HG03108 (cell line): ENCODE measurements at regions not wholly inside any gene's neighbourhood (a gene's known extent, or its start where the extent isn't known, plus 50 kb on each side); places are given as distances from the start of the nearest gene placed in this dataset.
"Not testable (repeated sequence)": the region's sequence is repeated elsewhere in the genome, so short reads cannot be mapped to it uniquely, and the experiment has no call there.

Experiments
- ATAC-seq: cut with Tn5 transposase; IDR thresholded peaks from one replicate; pipeline ENCODE4 v1.9.1; 2021; ENCODE audit warnings: moderate library complexity; ENCODE audit not compliant: unreplicated experiment

DNA sequence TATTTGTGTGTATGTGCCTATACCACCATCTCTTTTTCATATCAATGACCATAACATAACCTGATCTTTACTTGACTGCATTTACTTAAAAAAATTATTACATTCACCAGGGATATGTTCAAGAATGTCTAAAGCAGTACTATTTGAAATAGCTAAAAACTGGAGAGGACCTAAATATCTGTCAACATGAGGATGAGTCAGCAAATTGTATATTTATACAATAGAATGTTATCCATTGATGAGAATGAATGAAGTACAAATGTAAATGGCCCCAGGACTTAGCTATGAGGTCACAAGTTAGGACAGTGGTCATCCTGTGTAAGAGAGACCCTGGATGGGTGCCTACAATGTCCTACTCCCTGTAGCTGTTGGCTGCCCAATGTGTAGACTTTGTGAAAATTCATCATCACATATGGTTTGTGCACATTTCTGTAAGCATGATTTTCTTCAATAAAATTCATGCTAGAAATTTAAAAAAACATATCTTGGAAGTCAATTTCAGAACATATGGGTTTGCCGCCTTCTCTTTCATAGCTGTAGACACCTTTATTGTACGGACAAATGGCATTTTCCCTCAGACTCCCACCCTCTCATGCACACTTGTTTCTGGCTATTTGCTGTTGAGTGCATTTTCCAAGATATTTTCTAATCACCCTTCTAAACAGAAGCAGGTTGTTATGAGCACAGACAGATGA lies 202.4 kb downstream of the CDH26 start:
- ATAC-seq, result no peak

- ATAC-seq, result no peak
These were observed 209.6 kb downstream of the CDH26 start for GRCh38 chr20:60167812-60168211.

GRCh38 chr20:60168963-60169362 lies 210.7 kb downstream of the CDH26 start:
- ATAC-seq, result no peak

DNA sequence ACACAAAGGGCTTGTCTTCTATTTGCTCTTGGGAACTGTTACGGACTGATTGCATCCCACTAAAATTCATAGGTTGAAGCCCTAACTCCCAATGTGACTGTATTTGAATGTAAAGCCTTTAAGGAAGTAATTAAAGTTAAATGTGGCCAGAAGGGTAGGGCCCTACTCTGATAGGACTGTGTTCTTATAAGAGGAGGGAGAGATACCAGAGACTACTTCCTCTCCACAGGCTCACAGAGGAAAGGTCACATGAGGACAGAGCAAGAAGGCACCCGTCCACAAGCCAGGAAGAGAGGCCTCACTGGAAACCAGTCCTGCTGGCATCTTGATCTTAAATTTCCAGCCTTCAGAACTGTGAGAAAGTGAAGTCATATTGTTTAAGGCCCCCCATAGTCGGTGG lies 211.9 kb downstream of the CDH26 start:
- no peak for ATAC-seq

DNA sequence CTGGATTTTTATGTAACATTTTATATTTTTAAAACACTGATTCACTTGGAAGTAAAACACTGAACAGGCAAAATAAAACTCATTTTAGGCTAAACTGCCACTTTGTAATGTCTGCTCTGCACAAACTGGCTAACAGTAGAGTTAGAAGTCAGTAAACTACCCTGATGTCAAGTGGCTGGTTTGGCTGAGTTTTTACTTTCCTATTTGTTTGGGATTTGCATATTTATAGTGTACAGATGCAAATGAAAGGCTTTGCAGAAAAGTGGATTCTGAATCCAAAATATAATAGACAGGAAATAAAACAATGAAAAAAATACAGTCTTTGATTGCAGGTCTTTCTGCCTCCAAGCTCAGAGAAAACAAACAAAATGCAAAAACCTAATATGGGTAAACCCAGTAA lies 213.1 kb downstream of the CDH26 start:
- no peak for ATAC-seq

DNA sequence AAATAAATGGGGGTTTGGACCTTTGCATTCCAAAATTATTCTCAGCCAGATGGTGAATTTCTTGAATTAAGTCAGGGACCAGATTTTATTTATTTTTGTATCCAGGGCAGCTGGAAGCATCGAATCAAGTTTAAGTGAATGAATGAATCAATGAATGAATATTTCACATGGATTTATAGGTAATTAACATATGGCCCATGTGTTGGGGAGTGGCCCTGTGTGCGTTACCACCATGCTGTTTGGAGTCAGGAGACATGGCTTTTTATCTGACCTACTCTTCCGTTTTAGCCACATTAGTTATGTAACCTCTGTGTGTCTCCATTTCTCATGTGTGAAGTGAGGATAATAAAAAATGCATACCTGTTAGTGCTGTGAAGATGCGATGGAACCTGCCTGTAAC lies 213.5 kb downstream of the CDH26 start:
- ATAC-seq, result no peak

- ATAC-seq, result no peak
These were observed 214.2 kb downstream of the CDH26 start for GRCh38 chr20:60172346-60172984.

GRCh38 chr20:60177080-60177479 lies 218.9 kb downstream of the CDH26 start:
- ATAC-seq, result no peak

- ATAC-seq, result no peak
These were observed 222.8 kb downstream of the CDH26 start for GRCh38 chr20:60180986-60181385.

GRCh38 chr20:60186412-60186811 lies 228.2 kb downstream of the CDH26 start:
- no peak for ATAC-seq

DNA sequence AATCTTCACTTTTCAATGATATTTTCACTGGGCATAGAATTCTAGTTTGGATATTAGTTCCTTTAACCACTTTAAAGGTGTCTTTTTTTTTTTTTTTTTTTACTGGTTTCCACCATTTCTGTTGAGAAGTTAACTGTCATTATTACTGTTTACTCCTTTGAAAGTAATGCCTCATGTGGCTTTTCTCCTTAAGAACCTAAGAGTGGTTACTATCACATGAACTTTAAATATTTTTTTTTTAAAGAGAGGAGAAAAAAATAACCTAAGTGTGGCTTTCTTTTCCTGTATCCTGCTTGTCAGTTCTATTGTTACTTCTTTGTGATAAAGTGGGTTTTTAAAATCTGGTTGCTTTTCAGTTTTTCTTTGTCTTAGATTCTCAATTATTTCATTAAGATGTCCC lies 229.5 kb downstream of the CDH26 start:
- ATAC-seq, result no peak

DNA sequence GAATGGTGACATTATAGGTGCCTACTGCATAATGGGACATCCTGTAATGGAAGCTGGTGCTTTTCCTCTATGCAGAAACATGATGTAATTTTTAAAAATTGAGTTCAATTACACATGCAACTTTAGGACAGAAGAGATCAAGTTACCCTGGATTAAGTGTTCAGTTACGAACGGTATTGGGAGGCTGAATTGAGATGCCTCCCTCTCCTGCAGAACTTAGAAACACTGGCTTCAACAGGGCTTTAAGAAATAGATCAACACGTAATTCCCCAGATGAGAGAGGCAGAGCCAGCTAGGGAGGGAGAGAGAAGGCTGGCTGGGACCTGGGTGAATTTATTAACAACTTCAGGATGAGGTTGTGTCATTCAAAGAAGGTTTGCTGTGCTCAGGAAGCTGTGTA lies 232.8 kb downstream of the CDH26 start:
- ATAC-seq, result no peak

DNA sequence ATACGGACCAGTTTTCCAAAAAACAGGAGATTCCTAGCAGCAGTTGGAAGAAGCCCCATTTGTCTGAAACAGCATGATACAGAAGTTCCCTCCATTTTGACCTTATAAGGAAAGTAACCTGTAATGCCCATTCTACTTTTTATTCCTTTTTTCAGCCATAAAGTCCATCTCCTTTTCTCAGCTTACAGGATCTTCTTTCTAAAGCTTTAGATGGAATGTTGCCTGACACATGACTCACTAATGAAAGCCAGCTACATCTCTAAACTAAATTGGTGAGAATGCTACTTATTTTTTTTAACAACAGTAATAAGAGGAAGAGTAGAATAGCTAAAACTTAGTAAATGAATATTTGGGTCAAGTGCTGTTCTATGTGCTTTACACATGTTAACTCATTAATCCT lies 234.1 kb downstream of the CDH26 start:
- ATAC-seq, result no peak

GRCh38 chr20:60199132-60199531 lies 240.9 kb downstream of the CDH26 start:
- ATAC-seq, result not testable (repeated sequence)

DNA sequence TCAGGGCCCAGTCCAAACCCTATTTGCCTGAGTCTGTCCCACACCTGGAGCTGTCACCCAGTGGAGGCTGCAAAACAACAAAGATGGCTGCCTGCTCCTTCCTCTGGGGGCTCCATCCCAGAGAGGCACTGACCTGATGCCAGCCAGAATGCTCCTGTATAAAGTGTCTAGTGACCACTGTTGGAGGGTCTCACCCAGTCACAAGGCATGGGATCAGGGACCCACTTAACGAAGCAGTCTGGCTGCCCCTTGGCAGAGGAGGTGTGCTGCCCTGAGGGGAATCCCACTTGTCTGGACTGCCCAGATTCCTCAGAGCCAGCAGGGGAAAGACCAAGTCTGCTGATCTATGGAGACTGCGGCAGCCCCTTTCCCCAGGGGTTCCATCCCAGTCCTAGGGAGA lies 241.6 kb downstream of the CDH26 start:
- no peak for ATAC-seq

- no peak for ATAC-seq
These were observed 242.2 kb downstream of the CDH26 start for GRCh38 chr20:60200305-60200918.

DNA sequence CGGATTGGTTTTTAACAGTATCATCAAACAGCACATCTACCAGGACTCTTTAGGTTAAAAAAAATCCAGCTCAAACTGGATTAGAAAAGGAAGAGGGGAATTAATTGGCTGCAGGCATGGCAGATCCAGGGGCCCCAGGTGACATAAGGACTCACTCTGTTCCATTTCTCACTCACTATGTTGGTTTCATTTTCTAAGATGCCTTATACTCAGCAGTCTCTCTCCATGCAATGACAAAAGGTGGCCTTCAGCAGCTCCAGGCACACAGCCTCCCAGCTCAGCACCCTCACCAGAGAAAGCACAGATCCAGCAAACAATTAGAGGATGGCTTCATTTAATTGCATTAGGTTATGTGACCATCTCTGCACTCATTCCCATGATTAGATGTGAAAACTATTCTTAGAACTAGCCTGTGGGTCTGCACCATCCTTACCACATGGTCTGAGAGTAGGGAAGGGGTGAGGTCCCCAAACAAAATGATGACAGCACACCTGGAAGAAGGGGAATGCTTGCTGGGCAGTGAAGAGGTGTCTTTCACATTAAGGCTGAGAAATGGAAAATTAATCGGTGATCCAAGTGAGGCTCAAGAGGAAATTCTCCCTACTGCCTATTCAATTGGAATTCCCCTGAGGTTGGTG lies 243.1 kb downstream of the CDH26 start:
- ATAC-seq, result no peak

DNA sequence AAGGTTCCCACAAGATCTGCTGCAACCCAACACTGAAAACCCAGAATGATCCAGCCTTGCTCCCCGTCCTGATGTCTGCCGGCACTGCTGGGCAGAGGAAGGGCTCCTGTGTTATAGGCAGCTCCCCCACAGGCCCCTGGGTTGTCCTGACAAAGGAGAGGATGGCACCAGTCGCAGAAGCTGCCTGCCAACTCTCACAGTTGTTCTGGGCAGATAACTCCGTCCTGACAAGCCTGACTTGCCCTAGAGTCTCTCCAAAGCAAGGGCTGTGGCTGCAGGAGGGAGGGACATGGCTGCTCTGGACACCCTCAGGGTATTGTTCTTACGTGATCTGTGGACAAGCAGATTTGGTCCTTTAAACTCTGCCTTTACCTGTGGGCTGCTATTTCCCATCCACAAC lies 243.8 kb downstream of the CDH26 start:
- no peak for ATAC-seq

DNA sequence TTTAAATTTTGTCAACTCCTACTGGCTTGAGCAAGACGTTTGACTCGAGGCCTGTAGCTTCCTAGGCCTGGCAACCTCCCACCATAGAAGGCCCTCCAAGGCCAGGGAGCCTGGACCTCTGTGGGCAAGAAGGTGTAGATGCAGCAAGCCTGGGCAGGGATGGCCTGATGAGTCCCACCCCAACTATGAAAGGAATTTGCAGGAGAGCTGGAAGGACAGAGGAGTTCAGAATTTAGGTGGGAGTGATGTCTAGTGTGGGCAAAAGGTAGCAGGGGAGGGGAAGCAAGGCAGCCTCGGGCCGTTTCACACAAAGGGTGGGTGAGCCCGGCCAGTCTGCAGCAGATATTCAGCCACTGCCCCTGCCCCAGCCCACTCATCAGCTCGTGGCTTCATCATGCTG lies 245.2 kb downstream of the CDH26 start:
- no peak for ATAC-seq

- ATAC-seq, result no peak
These were observed 246.4 kb downstream of the CDH26 start for GRCh38 chr20:60204601-60205000.

- no peak for ATAC-seq
These were observed 248.0 kb downstream of the CDH26 start for GRCh38 chr20:60206259-60206658.

- ATAC-seq, result no peak
These were observed 250.8 kb downstream of the CDH26 start for GRCh38 chr20:60209048-60209447.
